GM23338 (cell line): ENCODE measurements at regions not wholly inside any gene's neighbourhood (a gene's known extent, or its start where the extent isn't known, plus 50 kb on each side); places are given as distances from the start of the nearest gene placed in this dataset.

Source experiments
- CREB1 ChIP-seq: fragments of 250-450 bp; sonication (Bioruptor Pico); IDR thresholded peaks from 2 replicates; pipeline ENCODE4 v1.5.0; 2020; ENCODE audit warnings: low read depth, mild to moderate bottlenecking, moderate library complexity
- EZH2 ChIP-seq: fragments of 200-600 bp; sonication (generic); IDR thresholded peaks from one replicate; pipeline ENCODE4 v1.8.0; 2017; ENCODE audit warnings: antibody characterized with exemption, mild to moderate bottlenecking, low read depth; ENCODE audit not compliant: unreplicated experiment
- JUNB ChIP-seq: IDR thresholded peaks from one replicate; pipeline ENCODE4 v1.6.1; 2016; ENCODE audit warnings: antibody characterized with exemption; ENCODE audit not compliant: unreplicated experiment
- NANOG ChIP-seq: IDR thresholded peaks from 2 replicates; pipeline ENCODE4 v1.6.1; 2016; ENCODE audit warnings: antibody characterized with exemption, borderline replicate concordance
- POLR2AphosphoS5 ChIP-seq: IDR thresholded peaks from 2 replicates; pipeline ENCODE4 v1.6.1; 2016; ENCODE audit warnings: antibody characterized with exemption, low read depth
- REST ChIP-seq: IDR thresholded peaks from one replicate; pipeline ENCODE4 v1.6.1; 2018; ENCODE audit warnings: antibody characterized with exemption; ENCODE audit not compliant: unreplicated experiment
- TF ChIP-seq, protein P1 (sequence below): fragments of 250-450 bp; sonication (Bioruptor Pico); IDR thresholded peaks from 2 replicates; pipeline ENCODE4 v1.5.0; 2020; ENCODE audit warnings: mild to moderate bottlenecking, moderate library complexity
- TF ChIP-seq, protein P2 (sequence below), 2 experiments: fragments of 200-600 bp in 1 of 2; sonication (generic) in 1 of 2; conservative IDR thresholded peaks; 2 replicates each; pipeline versions ENCODE4 v1.5.1 to v1.6.1; 2016 to 2017; ENCODE audit warnings: antibody characterized with exemption in 2 of 2, low read depth in 2 of 2, mild to moderate bottlenecking in 2 of 2, moderate library complexity in 1 of 2

DNA sequence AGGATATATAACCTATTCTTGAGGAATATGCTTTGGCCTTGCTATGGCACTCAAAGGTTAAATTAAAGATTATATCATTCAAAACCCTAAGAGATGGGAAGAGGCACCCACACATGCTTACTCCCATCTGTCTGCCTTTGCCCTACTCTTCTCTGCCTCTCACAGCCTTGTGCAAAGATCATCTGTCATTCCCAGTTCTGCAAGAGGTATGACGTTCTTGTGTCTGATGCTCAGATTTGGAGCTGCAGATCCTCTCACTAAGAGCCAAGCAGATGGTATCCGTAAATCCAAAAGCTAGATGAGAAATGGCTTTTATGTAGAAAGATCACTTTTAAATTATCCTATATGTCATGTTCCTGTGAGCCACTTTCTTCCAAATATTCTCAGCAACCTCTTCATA, 112.0 kb downstream of the GPR63 start (continued):
- TF ChIP-seq, protein P1, sequence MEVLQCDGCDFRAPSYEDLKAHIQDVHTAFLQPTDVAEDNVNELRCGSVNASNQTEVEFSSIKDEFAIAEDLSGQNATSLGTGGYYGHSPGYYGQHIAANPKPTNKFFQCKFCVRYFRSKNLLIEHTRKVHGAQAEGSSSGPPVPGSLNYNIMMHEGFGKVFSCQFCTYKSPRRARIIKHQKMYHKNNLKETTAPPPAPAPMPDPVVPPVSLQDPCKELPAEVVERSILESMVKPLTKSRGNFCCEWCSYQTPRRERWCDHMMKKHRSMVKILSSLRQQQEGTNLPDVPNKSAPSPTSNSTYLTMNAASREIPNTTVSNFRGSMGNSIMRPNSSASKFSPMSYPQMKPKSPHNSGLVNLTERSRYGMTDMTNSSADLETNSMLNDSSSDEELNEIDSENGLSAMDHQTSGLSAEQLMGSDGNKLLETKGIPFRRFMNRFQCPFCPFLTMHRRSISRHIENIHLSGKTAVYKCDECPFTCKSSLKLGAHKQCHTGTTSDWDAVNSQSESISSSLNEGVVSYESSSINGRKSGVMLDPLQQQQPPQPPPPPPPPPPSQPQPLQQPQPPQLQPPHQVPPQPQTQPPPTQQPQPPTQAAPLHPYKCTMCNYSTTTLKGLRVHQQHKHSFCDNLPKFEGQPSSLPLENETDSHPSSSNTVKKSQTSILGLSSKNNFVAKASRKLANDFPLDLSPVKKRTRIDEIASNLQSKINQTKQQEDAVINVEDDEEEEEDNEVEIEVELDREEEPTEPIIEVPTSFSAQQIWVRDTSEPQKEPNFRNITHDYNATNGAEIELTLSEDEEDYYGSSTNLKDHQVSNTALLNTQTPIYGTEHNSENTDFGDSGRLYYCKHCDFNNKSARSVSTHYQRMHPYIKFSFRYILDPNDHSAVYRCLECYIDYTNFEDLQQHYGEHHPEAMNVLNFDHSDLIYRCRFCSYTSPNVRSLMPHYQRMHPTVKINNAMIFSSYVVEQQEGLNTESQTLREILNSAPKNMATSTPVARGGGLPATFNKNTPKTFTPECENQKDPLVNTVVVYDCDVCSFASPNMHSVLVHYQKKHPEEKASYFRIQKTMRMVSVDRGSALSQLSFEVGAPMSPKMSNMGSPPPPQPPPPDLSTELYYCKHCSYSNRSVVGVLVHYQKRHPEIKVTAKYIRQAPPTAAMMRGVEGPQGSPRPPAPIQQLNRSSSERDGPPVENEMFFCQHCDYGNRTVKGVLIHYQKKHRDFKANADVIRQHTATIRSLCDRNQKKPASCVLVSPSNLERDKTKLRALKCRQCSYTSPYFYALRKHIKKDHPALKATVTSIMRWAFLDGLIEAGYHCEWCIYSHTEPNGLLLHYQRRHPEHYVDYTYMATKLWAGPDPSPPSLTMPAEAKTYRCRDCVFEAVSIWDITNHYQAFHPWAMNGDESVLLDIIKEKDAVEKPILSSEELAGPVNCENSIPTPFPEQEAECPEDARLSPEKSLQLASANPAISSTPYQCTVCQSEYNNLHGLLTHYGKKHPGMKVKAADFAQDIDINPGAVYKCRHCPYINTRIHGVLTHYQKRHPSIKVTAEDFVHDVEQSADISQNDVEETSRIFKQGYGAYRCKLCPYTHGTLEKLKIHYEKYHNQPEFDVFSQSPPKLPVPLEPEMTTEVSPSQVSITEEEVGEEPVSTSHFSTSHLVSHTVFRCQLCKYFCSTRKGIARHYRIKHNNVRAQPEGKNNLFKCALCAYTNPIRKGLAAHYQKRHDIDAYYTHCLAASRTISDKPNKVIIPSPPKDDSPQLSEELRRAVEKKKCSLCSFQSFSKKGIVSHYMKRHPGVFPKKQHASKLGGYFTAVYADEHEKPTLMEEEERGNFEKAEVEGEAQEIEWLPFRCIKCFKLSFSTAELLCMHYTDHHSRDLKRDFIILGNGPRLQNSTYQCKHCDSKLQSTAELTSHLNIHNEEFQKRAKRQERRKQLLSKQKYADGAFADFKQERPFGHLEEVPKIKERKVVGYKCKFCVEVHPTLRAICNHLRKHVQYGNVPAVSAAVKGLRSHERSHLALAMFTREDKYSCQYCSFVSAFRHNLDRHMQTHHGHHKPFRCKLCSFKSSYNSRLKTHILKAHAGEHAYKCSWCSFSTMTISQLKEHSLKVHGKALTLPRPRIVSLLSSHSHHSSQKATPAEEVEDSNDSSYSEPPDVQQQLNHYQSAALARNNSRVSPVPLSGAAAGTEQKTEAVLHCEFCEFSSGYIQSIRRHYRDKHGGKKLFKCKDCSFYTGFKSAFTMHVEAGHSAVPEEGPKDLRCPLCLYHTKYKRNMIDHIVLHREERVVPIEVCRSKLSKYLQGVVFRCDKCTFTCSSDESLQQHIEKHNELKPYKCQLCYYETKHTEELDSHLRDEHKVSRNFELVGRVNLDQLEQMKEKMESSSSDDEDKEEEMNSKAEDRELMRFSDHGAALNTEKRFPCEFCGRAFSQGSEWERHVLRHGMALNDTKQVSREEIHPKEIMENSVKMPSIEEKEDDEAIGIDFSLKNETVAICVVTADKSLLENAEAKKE (CRISPR knock-in tag): no peak
- TF ChIP-seq JUNB (no peak), EZH2 (no peak), POLR2AphosphoS5 (no peak), CREB1 (CRISPR knock-in tag) (no peak), REST (no peak), NANOG (no peak)
- TF ChIP-seq, protein P2, sequence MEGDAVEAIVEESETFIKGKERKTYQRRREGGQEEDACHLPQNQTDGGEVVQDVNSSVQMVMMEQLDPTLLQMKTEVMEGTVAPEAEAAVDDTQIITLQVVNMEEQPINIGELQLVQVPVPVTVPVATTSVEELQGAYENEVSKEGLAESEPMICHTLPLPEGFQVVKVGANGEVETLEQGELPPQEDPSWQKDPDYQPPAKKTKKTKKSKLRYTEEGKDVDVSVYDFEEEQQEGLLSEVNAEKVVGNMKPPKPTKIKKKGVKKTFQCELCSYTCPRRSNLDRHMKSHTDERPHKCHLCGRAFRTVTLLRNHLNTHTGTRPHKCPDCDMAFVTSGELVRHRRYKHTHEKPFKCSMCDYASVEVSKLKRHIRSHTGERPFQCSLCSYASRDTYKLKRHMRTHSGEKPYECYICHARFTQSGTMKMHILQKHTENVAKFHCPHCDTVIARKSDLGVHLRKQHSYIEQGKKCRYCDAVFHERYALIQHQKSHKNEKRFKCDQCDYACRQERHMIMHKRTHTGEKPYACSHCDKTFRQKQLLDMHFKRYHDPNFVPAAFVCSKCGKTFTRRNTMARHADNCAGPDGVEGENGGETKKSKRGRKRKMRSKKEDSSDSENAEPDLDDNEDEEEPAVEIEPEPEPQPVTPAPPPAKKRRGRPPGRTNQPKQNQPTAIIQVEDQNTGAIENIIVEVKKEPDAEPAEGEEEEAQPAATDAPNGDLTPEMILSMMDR (conservative IDR thresholded peaks at IDR 0.05; ENCODE audit: low read depth in 2 of 2): no peak
